Testis (tissue), 2 donors: ENCODE measurements at regions not wholly inside any gene's neighbourhood (a gene's known extent, or its start where the extent isn't known, plus 50 kb on each side); places are given as distances from the start of the nearest gene placed in this dataset.

Experiments used
- CTCF ChIP-seq, 3 experiments: fragments of 450-650 bp in 2 of 3; fragments of 200-600 bp in 1 of 3; sonication (generic) in 1 of 3; IDR thresholded peaks; one replicate each; pipeline ENCODE4 v1.5.1; 2016 to 2019; ENCODE audit warnings: antibody characterized with exemption in 3 of 3, mild to moderate bottlenecking in 2 of 3, moderate library complexity in 1 of 3
- POLR2A ChIP-seq: fragments of 450-650 bp; IDR thresholded peaks from one replicate; pipeline ENCODE4 v1.6.1; 2017; ENCODE audit warnings: antibody characterized with exemption, mild to moderate bottlenecking, moderate library complexity

- TF ChIP-seq CTCF (IDR thresholded peaks at IDR 0.05) (no peak), POLR2A (no peak)
Observed at GRCh38 chrX:125006704-125007103, 313.0 kb upstream of the TEX13C start.
